ENCODE measurements at regions not wholly inside any gene's neighbourhood (a gene's known extent, or its start where the extent isn't known, plus 50 kb on each side); places are given as distances from the start of the nearest gene placed in this dataset.

DNA sequence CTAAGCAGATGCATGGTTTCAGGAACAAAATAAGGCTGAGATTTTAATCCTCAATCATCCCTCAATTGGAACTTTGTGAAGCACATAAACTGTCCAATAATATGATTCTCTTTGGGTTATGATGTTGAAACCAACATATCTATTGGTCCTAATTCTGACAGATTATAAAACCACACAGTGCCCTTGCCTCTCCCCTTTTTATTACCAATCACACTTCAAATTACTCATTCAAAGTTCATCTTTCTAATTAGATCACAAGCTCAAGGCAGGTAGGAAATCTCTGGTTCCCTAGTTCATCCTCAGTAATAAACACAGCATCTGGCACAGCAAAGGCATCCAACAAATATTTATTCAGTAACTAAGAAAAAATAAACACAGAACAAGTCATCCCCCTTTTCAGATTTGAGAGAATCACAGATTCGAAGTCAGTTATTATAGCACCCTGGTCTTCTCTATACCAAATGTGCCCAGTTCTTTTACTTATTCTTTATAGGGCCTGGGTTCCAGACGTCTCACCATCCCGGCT is 611.6 kb downstream of the INSC start:
- TF ChIP-seq CTCF (IDR thresholded peaks at IDR 0.05) = no peak
- TF ChIP-seq POLR2A (IDR thresholded peaks at IDR 0.05) = no peak
